Astrocyte (in vitro differentiated cells and primary cell): ENCODE measurements at regions not wholly inside any gene's neighbourhood (a gene's known extent, or its start where the extent isn't known, plus 50 kb on each side); places are given as distances from the start of the nearest gene placed in this dataset.

Experiments used
- EZH2 ChIP-seq: IDR thresholded peaks from 2 replicates; pipeline ENCODE4 v1.6.1; 2012; ENCODE audit warnings: mild to moderate bottlenecking, low read length, inconsistent platforms; ENCODE audit not compliant: insufficient read depth
- TF ChIP-seq, protein P1 (sequence below): IDR thresholded peaks from 2 replicates; pipeline ENCODE4 v1.5.1; 2011; ENCODE audit warnings: low read depth, mild to moderate bottlenecking, inconsistent platforms, low read length, moderate library complexity; ENCODE audit not compliant: insufficient read depth

DNA sequence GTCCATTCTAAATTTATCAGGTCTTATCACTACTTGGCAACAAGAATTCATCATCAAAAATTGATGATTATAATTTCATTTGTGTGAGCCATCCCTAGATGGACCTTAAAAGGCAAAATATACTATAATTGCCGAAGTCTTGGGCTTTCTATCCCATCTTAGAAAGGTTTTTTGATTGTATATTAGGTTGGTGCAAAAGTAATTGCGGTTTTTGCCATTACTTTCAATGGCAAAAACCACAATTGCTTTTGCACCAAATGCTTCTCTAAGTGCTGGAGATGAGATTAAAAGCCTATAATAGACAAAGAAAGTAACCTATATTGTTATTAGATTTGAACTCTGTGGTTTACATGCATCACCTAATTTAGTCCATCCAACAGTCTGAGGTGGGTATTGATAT, 612.9 kb downstream of the ZNF385D start:
- TF ChIP-seq EZH2, result no peak
- TF ChIP-seq, protein P1, sequence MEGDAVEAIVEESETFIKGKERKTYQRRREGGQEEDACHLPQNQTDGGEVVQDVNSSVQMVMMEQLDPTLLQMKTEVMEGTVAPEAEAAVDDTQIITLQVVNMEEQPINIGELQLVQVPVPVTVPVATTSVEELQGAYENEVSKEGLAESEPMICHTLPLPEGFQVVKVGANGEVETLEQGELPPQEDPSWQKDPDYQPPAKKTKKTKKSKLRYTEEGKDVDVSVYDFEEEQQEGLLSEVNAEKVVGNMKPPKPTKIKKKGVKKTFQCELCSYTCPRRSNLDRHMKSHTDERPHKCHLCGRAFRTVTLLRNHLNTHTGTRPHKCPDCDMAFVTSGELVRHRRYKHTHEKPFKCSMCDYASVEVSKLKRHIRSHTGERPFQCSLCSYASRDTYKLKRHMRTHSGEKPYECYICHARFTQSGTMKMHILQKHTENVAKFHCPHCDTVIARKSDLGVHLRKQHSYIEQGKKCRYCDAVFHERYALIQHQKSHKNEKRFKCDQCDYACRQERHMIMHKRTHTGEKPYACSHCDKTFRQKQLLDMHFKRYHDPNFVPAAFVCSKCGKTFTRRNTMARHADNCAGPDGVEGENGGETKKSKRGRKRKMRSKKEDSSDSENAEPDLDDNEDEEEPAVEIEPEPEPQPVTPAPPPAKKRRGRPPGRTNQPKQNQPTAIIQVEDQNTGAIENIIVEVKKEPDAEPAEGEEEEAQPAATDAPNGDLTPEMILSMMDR, result no peak
